COR-L47 (cell line): ENCODE measurements at regions not wholly inside any gene's neighbourhood (a gene's known extent, or its start where the extent isn't known, plus 50 kb on each side); places are given as distances from the start of the nearest gene placed in this dataset.
"Not testable (repeated sequence)": the region's sequence is repeated elsewhere in the genome, so short reads cannot be mapped to it uniquely, and the experiment has no call there.

Source experiments
- DNase-seq: peaks from one replicate; lab custom pipeline; 2025; lab: John Stamatoyannopoulos, UW

DNA sequence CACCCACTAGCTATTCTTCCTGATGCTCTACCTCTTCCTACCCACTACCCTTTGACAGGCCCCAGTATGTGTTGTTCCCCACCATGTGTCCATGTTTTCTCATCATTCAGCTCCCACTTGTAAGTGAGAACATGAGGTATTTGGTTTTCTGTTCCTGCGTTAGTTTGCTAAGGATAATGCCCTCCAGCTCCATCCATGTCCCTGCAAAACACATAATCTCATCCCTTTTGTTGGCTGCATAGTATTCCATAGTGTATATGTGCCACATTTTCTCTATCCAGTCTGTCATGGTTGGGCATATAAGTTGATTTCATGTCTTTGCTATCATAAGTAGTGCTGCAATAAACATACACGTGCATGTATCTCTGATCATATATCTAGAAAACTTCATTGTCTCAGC, 218.3 kb upstream of the STXBP5 start:
- DNase-seq, result no peak

GRCh38 chr6:146987938-146988337, 216.3 kb upstream of the STXBP5 start:
- not testable (repeated sequence) for DNase-seq

DNA sequence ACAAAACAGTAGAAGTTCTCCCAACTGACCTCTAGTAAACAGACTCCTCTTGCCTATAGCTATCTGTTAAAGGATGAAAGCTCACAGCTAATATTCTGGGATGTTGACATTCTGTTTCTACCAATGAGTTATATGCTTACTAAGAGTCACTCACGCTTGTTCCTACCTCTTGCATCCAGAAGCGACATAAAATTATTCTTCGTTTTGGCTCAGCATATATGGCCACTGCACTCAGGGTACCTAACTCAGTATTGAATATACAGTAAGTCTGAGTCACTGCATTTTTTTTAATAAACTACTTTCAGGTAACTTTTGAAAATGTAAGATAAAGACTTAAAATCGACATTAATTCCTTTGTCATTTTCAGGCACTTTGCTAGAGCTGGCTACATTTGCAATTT, 214.4 kb upstream of the STXBP5 start:
- DNase-seq, result no peak

GRCh38 chr6:146990284-146990683, 213.9 kb upstream of the STXBP5 start:
- DNase-seq, result no peak

DNA sequence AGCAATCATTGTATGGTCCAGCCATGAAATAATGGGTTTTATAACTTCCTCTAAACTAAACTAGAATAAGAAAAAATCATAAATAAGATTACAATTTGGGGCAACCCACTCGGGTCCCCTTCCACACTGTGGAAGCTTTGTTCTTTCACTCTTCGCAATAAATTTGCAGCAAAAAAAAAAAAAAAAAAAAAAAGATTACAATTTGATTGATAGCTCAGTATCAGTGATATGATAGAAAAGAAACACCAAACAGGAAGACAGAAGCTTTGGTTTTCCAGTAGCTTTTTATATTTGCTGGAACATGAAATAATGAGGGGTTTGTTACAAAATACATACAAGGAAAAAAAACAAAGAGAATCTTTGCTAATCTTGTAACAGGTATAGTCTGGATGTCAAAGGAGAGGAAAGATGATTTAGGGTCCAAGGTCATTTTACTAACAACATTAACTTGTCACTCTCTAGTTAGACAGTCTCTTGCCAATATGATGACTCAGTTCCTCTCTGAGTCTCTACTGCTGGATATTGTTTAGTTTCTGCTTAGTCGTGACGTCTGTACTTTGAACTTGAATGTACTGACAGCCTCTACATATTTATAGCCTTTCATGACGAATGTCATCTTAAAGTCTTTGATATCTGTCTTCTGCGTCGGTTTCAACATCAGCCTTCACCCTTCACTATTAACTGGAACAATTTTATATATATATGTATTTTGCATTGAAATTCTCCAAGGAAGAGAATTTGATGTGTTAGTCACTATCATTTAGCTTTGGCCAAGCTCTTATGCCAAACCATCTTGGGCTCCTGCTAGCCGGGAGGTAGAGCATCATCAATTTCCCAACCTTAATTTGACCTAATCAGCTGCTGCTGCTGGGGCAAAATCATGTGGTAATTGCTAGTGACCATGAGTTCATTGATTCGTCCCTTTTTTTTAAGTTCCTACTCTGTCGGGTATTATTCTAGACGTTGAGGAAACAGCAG, 213.1 kb upstream of the STXBP5 start:
- DNase-seq, result no peak

- no peak for DNase-seq
Measured at GRCh38 chr6:146997062-146997461, 207.2 kb upstream of the STXBP5 start.

DNA sequence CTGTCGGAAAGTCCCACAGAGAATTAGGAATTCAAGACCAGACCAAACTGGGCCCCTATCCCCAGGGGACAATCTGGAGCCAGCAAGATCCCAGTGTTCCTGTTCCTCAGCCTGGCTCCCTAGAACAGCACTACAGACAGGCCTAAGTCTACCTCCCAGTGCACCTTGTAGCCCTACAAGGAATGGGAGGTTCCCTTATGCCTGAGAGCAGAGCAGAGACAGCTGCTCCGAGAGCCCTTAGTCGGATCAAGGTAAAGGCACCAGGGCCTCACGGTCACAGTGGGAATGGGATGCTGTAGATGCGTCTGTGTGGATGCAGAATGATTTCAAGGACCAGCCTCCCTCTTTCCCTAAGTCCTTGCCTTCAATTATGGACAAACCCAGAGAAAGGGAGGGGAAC, 204.5 kb upstream of the STXBP5 start:
- no peak for DNase-seq

GRCh38 chr6:147000545-147001488, 203.4 kb upstream of the STXBP5 start:
- DNase-seq, result no peak

DNA sequence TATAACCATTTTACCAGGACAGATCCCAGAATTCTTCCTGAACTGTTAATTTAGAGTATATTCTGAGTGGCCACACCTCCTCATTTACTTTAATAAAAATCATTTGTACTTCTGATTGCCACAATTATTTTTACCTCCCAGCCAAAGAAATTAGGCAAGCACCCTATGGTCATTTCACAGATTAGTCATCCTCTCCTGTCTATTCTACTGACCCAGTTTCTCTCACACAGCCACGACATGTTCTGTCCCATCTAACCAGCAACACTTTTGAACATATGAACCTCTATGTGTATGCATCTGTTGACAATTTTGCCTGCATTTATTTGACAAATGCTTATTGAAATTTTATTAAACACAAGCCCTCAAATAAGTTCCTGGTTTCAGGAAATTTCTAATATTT, 202.6 kb upstream of the STXBP5 start:
- no peak for DNase-seq

DNA sequence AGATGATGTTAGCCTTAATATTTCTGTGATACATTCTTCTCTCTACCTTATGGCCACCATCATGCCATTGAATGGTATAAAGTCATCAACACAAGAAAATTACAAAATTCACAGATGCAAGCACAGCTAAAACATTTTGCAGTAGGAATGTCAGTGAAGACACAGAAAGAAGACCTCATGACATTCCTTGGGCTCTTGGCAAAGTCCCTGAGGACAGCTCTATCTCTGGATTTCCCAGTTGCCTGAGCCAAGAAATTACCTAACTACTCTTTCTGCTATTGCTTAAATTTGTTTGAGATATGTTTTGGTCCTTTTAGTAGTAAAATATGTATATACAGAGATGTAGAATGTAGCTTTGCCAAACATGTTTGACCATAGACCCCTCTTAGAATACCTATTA, 201.0 kb upstream of the STXBP5 start:
- DNase-seq, result no peak

DNA sequence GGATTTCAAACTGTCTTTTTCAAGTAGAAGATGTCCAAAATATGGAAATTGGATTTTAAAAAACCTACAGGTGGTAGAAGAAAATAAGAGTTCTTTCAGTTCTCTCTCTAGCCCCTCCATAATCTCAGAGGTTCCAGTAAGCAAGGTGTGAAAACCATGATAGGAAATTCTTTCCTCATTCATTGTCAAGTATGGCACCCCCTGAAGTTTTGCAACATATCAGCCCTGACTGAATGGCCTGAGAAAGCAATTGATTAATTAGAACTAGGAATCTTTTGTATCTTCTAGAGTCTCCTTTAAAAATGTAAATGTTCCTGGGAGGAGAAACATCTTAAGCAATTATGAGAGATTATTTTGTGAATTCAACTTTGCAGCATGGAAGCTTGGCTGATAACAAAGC, 198.7 kb upstream of the STXBP5 start:
- DNase-seq, result no peak

DNA sequence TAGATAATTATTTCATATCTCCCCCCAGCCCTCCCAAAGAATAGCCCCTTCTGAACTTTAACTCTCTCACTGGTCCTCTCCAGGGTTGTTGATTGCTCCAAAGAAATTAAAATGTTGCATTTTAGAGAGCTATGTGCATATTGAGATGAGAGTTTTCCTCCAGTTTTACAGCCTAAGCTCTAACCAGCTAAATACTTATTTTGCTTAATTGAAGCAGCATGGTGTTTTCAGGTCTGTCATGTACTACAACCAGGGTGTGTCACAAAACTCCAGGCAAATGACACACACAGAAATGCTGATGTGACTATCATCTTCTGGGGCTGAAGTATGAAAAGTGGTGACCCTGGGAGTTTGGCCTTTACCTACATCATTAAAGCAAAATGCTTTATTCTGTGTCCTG, 196.8 kb upstream of the STXBP5 start:
- no peak for DNase-seq

DNA sequence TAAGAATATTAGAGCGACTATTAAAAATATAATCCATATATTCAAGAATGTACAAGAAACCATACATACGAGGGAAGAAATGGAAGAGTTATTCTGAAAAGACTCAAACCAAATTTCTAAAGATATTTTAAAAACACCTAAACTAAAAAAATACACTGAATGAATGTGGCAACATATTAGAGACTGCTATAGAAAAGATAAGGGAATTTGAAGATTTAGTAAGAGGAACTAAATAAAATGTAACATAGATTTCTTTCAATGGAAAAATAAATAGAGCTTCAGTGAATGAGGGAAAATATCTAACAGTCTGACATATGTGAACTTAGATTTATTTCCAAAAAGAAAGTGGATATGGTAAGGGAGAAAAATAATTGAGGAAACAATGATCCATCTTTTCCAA, 194.9 kb upstream of the STXBP5 start:
- DNase-seq, result no peak

GRCh38 chr6:147015674-147016073, 188.5 kb upstream of the STXBP5 start:
- no peak for DNase-seq

DNA sequence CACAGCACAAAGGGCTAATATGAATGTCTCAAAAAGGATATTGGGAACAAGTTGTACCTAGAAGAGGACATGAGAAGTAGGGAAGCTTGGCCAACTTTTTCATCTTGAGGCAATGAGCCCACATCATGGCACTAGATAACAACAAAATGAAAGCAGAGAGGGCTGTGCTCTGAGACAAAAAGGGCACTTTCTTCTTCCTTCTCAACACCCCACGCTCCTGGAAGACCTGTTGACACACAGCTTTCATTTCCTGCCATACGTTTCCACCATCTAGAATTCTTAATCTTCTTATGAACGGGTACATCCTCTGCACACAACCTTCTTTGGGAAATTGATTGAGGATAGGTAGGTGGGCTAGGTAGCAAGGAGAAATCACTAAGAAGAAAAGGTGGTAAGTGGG, 187.8 kb upstream of the STXBP5 start:
- DNase-seq, result no peak

GRCh38 chr6:147017153-147017552, 187.1 kb upstream of the STXBP5 start:
- no peak for DNase-seq

GRCh38 chr6:147019001-147019400, 185.2 kb upstream of the STXBP5 start:
- DNase-seq, result no peak

GRCh38 chr6:147022041-147022440, 182.2 kb upstream of the STXBP5 start:
- no peak for DNase-seq

DNA sequence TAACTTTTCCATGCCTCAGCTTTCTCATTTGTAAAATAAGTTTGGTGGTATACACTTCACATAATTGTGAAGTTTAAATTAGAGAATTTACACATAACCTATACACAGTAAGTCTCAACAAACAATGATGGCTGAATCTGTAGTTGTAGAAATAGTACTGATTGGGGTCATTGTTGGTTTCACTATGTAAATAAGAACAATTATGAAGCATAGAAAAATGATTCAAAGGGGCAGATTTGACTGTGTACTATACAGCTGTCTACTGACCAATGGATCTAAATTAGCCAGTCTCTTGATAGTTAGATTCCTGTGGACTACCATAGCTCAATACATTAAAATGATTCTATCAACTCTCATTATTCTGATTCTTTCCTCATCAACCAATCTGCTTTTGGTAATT, 181.1 kb upstream of the STXBP5 start:
- no peak for DNase-seq

GRCh38 chr6:147023581-147023980, 180.6 kb upstream of the STXBP5 start:
- no peak for DNase-seq

GRCh38 chr6:147029923-147030322, 174.3 kb upstream of the STXBP5 start:
- DNase-seq, result no peak

GRCh38 chr6:147033267-147033666, 170.9 kb upstream of the STXBP5 start:
- no peak for DNase-seq

- DNase-seq, result no peak
Measured at GRCh38 chr6:147035886-147036285, 168.3 kb upstream of the STXBP5 start.
